Sigmoid colon (tissue), 6 donors: ENCODE measurements at regions not wholly inside any gene's neighbourhood (a gene's known extent, or its start where the extent isn't known, plus 50 kb on each side); places are given as distances from the start of the nearest gene placed in this dataset.

Experiments used
- DNase-seq: peaks from one replicate; pipeline ENCODE4 v3.0.0-alpha.2; 2019
- H3K27ac ChIP-seq, 4 donors: fragments of 200-600 bp; sonication (generic); one replicate each; pipeline ENCODE4 v1.5.1; 2016 to 2019; ENCODE audit warnings: mild to moderate bottlenecking in 1 of 4
- H3K27me3 ChIP-seq, 3 donors: fragments of 200-600 bp; sonication (generic); one replicate each; pipeline ENCODE4 v1.5.1; 2019; ENCODE audit warnings: mild to moderate bottlenecking in 1 of 3
- H3K36me3 ChIP-seq, 4 donors: fragments of 200-600 bp; sonication (generic); one replicate each; pipeline ENCODE4 v1.5.1; 2016 to 2019
- H3K4me1 ChIP-seq, 4 donors: fragments of 200-600 bp; sonication (generic); one replicate each; pipeline ENCODE4 v1.5.1; 2017 to 2019
- H3K4me3 ChIP-seq, 4 donors: fragments of 200-600 bp; sonication (generic); one replicate each; pipeline ENCODE4 v1.5.1; 2017 to 2019; ENCODE audit warnings: mild to moderate bottlenecking in 2 of 4, moderate library complexity in 1 of 4
- H3K9me3 ChIP-seq, 4 donors: fragments of 200-600 bp in 3 of 4; sonication (generic) in 3 of 4; one replicate each; pipeline versions ENCODE4 v1.5.1 to v1.6.1; 2013 to 2019
- CTCF ChIP-seq, 4 experiments: fragments of 450-650 bp in 3 of 4; fragments of 200-600 bp in 1 of 4; IDR thresholded peaks; one replicate each; pipeline ENCODE4 v1.5.1; 2016 to 2019; ENCODE audit warnings: antibody characterized with exemption in 4 of 4, mild to moderate bottlenecking in 3 of 4, moderate library complexity in 2 of 4
- EP300 ChIP-seq, 4 donors: sonication (generic); formaldehyde crosslinking; IDR thresholded peaks; one replicate each; pipeline ENCODE4 v1.6.1; 2017; ENCODE audit warnings: antibody characterized with exemption in 4 of 4
- POLR2A ChIP-seq, 2 donors: fragments of 450-650 bp; IDR thresholded peaks; one replicate each; pipeline ENCODE4 v1.6.1; 2016; ENCODE audit warnings: antibody characterized with exemption in 2 of 2, mild to moderate bottlenecking in 2 of 2, moderate library complexity in 2 of 2
- POLR2AphosphoS5 ChIP-seq, 4 donors: sonication (generic); formaldehyde crosslinking; IDR thresholded peaks; one replicate each; pipeline ENCODE4 v1.6.1; 2017; ENCODE audit warnings: antibody characterized with exemption in 4 of 4
- WGBS, 2 donors: extraction: QIAGEN DNeasy Blood & Tissue Kit; methylation state at CpG; one replicate each; pipeline ENCODE4 v1.1.7; 2013; 5-methylcytosine and 5-hydroxymethylcytosine counted together
- intact Hi-C: fragments of 100-400 bp; cut with DNase I; formaldehyde crosslinking; loops from one replicate; pipeline ENCODE4 v1.15.1; 2023
- donor health status: healthy with polysubstance abuse.
- donor health status: healthy.

- Histone ChIP-seq H3K27ac (no peak overlapping the region), H3K9me3 (no peaks in the 10 kb centered on the region), H3K27me3 (no peaks in the 10 kb centered on the region), H3K36me3 (no peaks in the 10 kb centered on the region), H3K4me1 (no peaks in the 10 kb centered on the region), H3K4me3 (no peak overlapping the region)
- 33 to 58% methylated on average over 10 of the region's 10 CpGs for WGBS, 2 donors
- TF ChIP-seq POLR2A (IDR thresholded peaks at IDR 0.05): no peak
- no peak for TF ChIP-seq EP300 (IDR thresholded peaks at IDR 0.05)
- no peak for TF ChIP-seq CTCF (IDR thresholded peaks at IDR 0.05)
- no peak for TF ChIP-seq POLR2AphosphoS5 (IDR thresholded peaks at IDR 0.05)
- intact Hi-C loops: no loop called here
- no peak for DNase-seq
Observed at GRCh38 chr12:102539651-102540553, 59.5 kb upstream of the IGF1 start.

GRCh38 chr12:102535306-102535705 lies 54.9 kb upstream of the IGF1 start:
- no peak overlapping the region for H3K27ac ChIP-seq
- H3K9me3 ChIP-seq: no peaks in the 10 kb centered on the region
- no peak for TF ChIP-seq POLR2AphosphoS5 (IDR thresholded peaks at IDR 0.05)
- no peak for TF ChIP-seq EP300 (IDR thresholded peaks at IDR 0.05)
- TF ChIP-seq POLR2A (IDR thresholded peaks at IDR 0.05): no peak
- no peak for TF ChIP-seq CTCF (IDR thresholded peaks at IDR 0.05)
- 85 to 88% methylated on average over 8 of the region's 8 CpGs for WGBS, 2 donors
- no peaks in the 10 kb centered on the region for H3K36me3 ChIP-seq
- H3K27me3 ChIP-seq: no peaks in the 10 kb centered on the region
- DNase-seq: no peak
- H3K4me3 ChIP-seq: no peak overlapping the region
- no peaks in the 10 kb centered on the region for H3K4me1 ChIP-seq
- intact Hi-C loops: no loop called here

- no peak for DNase-seq
- H3K27me3 ChIP-seq: no peaks in the 10 kb centered on the region
- intact Hi-C loops: no loop called here
- no peak for TF ChIP-seq POLR2AphosphoS5 (IDR thresholded peaks at IDR 0.05)
- no peak for TF ChIP-seq EP300 (IDR thresholded peaks at IDR 0.05)
- no peak for TF ChIP-seq CTCF (IDR thresholded peaks at IDR 0.05)
- no peak for TF ChIP-seq POLR2A (IDR thresholded peaks at IDR 0.05)
- H3K4me3 ChIP-seq: no peak overlapping the region
- 82 to 84% methylated on average over 13 of the region's 13 CpGs for WGBS, 2 donors
- H3K27ac ChIP-seq: no peak overlapping the region
- no peaks in the 10 kb centered on the region for H3K36me3 ChIP-seq
- H3K9me3 ChIP-seq: no peaks in the 10 kb centered on the region
- H3K4me1 ChIP-seq: no peaks in the 10 kb centered on the region
Observed at GRCh38 chr12:102534899-102535298, 54.5 kb upstream of the IGF1 start.

- H3K36me3 ChIP-seq: no peaks in the 10 kb centered on the region
- no peaks in the 10 kb centered on the region for H3K27me3 ChIP-seq
- no peak for DNase-seq
- H3K27ac ChIP-seq: no peak overlapping the region
- intact Hi-C loops: no loop called here
- no peak overlapping the region for H3K4me3 ChIP-seq
- 71 to 80% methylated on average over 9 of the region's 9 CpGs for WGBS, 2 donors
- no peaks in the 10 kb centered on the region for H3K9me3 ChIP-seq
- no peaks in the 10 kb centered on the region for H3K4me1 ChIP-seq
- TF ChIP-seq POLR2AphosphoS5 (IDR thresholded peaks at IDR 0.05): no peak
- TF ChIP-seq CTCF (IDR thresholded peaks at IDR 0.05): no peak
- TF ChIP-seq EP300 (IDR thresholded peaks at IDR 0.05): no peak
- no peak for TF ChIP-seq POLR2A (IDR thresholded peaks at IDR 0.05)
Observed at GRCh38 chr12:102533483-102534215, 53.3 kb upstream of the IGF1 start.
